ENCODE measurements at regions not wholly inside any gene's neighbourhood (a gene's known extent, or its start where the extent isn't known, plus 50 kb on each side); places are given as distances from the start of the nearest gene placed in this dataset.
A peak's percentile ranks its signal among the peaks of the same experiment; 100 is the strongest.

DNA sequence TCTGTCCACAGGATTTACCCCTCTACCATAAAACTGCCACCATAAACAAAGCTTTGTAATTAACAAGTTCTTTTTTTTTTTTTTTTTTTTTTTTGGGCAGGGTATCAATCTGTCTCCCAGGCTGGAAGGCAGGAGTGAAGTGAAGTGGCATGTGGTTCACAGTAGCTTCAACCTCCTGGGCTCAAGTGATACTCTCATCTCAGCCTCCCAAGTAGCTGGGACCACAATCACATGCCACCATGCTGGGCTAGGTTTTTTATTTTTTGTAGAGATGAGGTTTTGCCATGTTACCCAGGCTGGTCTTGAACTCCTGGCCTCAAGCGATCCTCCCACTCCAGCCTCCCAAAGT is 61.1 kb upstream of the NUDT4 start:
- intact Hi-C loops (cut with DNase I, micrococcal nuclease): no loop called here
- Mint-ChIP-seq H3K4me1 (peaks cover 5% of the 10 kb centered on the region), H3K4me3 (no peak overlapping the region), H3K9me3 (ENCODE audit: low read depth) (no peaks in the 10 kb centered on the region), H3K36me3 (ENCODE audit: low read depth) (no peaks in the 10 kb centered on the region), H3K27me3 (no peaks in the 10 kb centered on the region), H3K27ac (no peak overlapping the region)
- POLR2A ChIA-PET: no interaction called here
- ATAC-seq (no peak), DNase-seq (no peak)
- CTCF ChIA-PET: interaction anchor here (1.1 to 1.5 kb wide), 2 partner anchors 11 to 18 kb away, joined by 3 read pairs; no protein-coding TSS in a partner anchor

DNA sequence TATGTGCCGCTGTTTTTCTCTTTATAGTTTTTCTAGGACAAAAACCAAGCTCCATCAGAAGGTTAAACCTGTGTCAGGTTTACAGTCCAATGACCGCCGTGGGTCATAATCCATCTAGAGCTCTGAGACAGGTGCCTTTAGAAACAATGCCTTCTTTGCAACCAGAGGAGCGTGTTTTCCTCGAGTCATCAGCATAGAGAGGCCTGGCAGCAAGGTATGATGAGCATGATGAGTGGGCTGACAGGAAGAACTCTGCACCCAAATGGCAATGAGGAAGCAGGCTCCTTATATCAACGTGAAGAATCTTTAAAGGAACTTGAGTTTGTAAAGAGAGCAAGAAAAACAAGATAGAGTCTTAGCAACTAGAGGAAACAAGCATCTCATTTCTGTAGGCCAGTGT is 60.5 kb upstream of the NUDT4 start:
- intact Hi-C loops (cut with DNase I, micrococcal nuclease): no loop called here
- peak; percentile 13 for DNase-seq
- Mint-ChIP-seq H3K9me3 (ENCODE audit: low read depth) (no peaks in the 10 kb centered on the region), H3K27ac (no peak overlapping the region), H3K4me1 (peaks cover 5% of the 10 kb centered on the region), H3K27me3 (no peaks in the 10 kb centered on the region), H3K36me3 (ENCODE audit: low read depth) (no peaks in the 10 kb centered on the region), H3K4me3 (no peak overlapping the region)
- peak; percentile 47 for ATAC-seq
- POLR2A ChIA-PET: no interaction called here
- CTCF ChIA-PET: interaction anchor here (0.6 to 1.5 kb wide), 5 partner anchors 11 to 330 kb away, joined by 3 to 4 read pairs (median 3); no protein-coding TSS in a partner anchor

DNA sequence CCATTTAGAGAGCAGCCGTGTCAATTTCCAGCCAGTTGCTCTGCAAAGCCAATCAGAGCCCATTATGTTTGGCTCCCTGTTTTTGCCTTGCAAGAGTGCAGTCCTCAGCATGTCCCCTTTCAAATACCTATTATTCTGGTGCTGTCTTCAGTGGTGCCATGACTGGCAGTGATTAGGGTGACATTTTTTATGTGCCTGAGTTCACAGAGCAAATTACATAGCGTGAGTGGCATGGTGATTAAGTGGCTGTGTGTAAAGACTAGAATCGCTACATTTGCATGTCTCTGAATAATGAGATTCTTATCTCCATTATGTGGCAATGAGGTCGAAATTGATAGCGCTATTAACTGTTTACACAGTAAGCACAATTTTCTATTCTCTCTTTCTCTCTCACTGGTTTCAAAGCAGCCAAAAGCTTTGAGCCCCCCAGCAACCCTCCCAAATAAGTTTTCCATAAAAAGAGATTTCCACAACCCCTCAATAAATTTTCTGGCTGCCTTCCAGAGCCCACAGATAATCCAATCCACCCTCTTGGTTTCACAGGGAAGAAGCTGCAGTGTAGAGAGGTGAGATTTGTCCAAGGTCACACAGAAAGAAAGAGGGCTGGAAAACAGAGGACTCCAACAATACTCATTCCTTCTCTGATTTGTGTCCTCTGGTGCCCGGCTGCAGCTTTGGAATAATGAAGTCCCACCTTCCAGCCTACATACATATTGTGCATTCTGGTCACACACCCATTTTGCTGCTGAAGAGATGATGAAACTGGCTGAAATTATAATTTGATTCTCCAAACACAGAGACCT is 58.8 kb upstream of the NUDT4 start:
- CTCF ChIA-PET: no interaction called here
- H3K27ac Mint-ChIP-seq: no peak overlapping the region
- ATAC-seq (no peak), DNase-seq (no peak)
- no peaks in the 10 kb centered on the region for H3K9me3 Mint-ChIP-seq (ENCODE audit: low read depth)
- no peak overlapping the region for H3K4me3 Mint-ChIP-seq
- H3K4me1 Mint-ChIP-seq: peaks cover 9% of the 10 kb centered on the region
- H3K36me3 Mint-ChIP-seq (ENCODE audit: low read depth): no peaks in the 10 kb centered on the region
- intact Hi-C loops (cut with DNase I, micrococcal nuclease): no loop called here
- no peaks in the 10 kb centered on the region for H3K27me3 Mint-ChIP-seq
- POLR2A ChIA-PET: no interaction called here

DNA sequence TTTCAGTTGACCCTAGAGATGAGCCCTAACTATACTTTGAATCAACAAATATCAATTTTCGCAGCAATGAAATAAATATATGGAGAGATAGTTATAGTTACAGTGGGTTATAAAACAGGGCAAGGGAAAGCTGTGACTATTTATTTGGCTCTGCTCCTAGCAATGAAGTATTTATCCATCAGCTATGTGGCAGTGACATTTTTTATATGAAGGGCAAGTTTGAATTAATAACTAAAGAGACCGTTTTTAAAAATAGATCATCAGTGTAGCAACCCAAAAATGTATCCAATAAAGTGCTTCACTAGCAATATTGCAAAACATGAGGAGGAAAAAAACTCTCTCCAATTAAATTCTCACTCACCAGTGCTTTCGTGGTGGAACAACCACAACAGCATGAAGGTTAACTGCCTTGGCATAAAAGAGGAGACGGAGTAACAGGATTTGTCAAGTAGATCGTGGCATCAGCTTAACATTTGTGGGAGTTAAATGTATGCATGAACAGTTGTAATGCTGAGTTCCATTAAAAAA is 58.1 kb upstream of the NUDT4 start:
- Mint-ChIP-seq H3K4me1 (peaks cover 9% of the 10 kb centered on the region), H3K4me3 (no peak overlapping the region), H3K27ac (no peak overlapping the region), H3K27me3 (no peaks in the 10 kb centered on the region), H3K9me3 (ENCODE audit: low read depth) (no peaks in the 10 kb centered on the region), H3K36me3 (ENCODE audit: low read depth) (no peaks in the 10 kb centered on the region)
- ChIA-PET POLR2A (no interaction called here), CTCF (no interaction called here)
- ATAC-seq (no peak), DNase-seq (no peak)
- intact Hi-C loops (cut with DNase I, micrococcal nuclease): no loop called here

DNA sequence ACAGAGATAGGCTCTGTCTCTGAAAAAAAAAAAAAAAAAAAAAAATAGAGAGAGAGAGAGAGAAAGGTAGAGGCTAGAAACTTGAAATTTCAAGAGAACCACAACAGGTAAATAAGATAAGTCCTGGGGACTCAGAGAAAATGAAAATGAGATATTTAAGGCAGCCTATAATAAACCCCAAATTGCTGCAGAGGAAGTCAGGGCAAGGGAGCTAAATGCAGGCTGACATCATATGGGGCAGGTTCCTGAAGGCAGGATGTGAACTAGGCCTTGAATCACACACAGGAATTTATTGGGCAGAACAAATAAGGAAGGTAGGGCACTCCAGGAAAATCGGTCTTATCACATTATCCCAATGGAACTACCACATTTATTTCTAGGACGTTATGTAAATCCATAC is 54.9 kb upstream of the NUDT4 start:
- no peak for ATAC-seq
- H3K4me1 Mint-ChIP-seq: peaks cover 4% of the 10 kb centered on the region
- no peak for DNase-seq
- no peaks in the 10 kb centered on the region for H3K9me3 Mint-ChIP-seq (ENCODE audit: low read depth)
- H3K27me3 Mint-ChIP-seq: no peaks in the 10 kb centered on the region
- CTCF ChIA-PET: no interaction called here
- intact Hi-C loops (cut with DNase I, micrococcal nuclease): no loop called here
- no peak overlapping the region for H3K4me3 Mint-ChIP-seq
- POLR2A ChIA-PET: interaction anchor here (0.6 kb wide), 1 partner anchor 517 kb away, joined by 3 read pairs; no protein-coding TSS in a partner anchor
- no peaks in the 10 kb centered on the region for H3K36me3 Mint-ChIP-seq (ENCODE audit: low read depth)
- H3K27ac Mint-ChIP-seq: no peak overlapping the region

DNA sequence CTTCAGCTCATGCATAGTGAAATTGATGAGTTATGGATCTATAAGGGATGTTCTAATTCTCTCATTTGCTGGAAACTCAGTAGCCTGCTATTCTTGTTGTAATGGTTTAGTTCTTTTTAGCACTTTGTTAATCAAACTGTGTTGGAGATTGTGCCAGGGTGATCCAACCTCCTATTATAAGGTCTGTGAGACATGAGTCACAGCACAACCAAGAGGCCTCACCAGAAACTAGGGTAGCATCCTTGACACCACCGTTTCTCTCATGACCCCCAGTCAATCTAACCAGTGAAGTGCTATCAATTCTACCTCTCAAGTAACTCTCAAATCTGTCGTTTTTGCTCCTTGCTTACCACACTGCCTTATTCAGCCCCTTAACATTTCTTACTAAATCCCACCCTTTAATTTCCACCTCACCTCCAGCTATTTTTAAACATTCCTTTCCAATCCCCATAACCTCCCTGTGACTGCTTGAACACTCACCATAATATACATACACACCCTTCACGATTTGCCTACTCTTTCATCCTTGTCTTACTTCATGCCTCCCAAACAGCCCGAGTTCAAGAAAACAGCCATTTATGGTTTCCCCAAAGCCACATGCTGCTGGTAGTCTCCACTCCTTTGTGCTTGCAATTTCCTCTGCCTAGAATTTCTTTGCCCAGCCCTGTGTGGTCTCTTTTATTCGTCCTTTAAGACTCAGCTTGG is 53.9 kb upstream of the NUDT4 start:
- POLR2A ChIA-PET: no interaction called here
- no peaks in the 10 kb centered on the region for H3K27me3 Mint-ChIP-seq
- no peaks in the 10 kb centered on the region for H3K36me3 Mint-ChIP-seq (ENCODE audit: low read depth)
- no peak for DNase-seq
- H3K4me1 Mint-ChIP-seq: peaks cover 4% of the 10 kb centered on the region
- H3K4me3 Mint-ChIP-seq: no peak overlapping the region
- CTCF ChIA-PET: interaction anchor here (0.7 kb wide), 1 partner anchor 1798 kb away, joined by 4 read pairs; no protein-coding TSS in a partner anchor
- intact Hi-C loops (cut with DNase I, micrococcal nuclease): no loop called here
- ATAC-seq: no peak
- no peaks in the 10 kb centered on the region for H3K9me3 Mint-ChIP-seq (ENCODE audit: low read depth)
- H3K27ac Mint-ChIP-seq: no peak overlapping the region

GRCh38 chr12:93325855-93326254 is 51.9 kb upstream of the NUDT4 start:
- intact Hi-C loops (cut with DNase I, micrococcal nuclease): no loop called here
- CTCF ChIA-PET: no interaction called here
- Mint-ChIP-seq H3K9me3 (ENCODE audit: low read depth) (no peaks in the 10 kb centered on the region), H3K36me3 (ENCODE audit: low read depth) (no peaks in the 10 kb centered on the region), H3K27me3 (no peaks in the 10 kb centered on the region), H3K4me3 (no peak overlapping the region), H3K27ac (no peak overlapping the region), H3K4me1 (peaks cover 4% of the 10 kb centered on the region)
- POLR2A ChIA-PET: no interaction called here
- DNase-seq: no peak
- no peak for ATAC-seq

Measured in activated CD4-positive, alpha-beta T cell treated with anti-CD3 and anti-CD28 coated beads for 36 hours (primary cell).